ENCODE measurements at regions not wholly inside any gene's neighbourhood (a gene's known extent, or its start where the extent isn't known, plus 50 kb on each side); places are given as distances from the start of the nearest gene placed in this dataset.

- Histone ChIP-seq H3K4me1 (ENCODE audit: control insufficient read depth in 2 of 2, insufficient read depth in 2 of 2, low read length in 2 of 2) (no peaks in the 10 kb centered on the region), H3K9me3 (ENCODE audit: control insufficient read depth in 2 of 2, insufficient read depth in 1 of 2, low read length in 1 of 2) (no peaks in the 10 kb centered on the region), H3K36me3 (ENCODE audit: control insufficient read depth in 2 of 2, insufficient read depth in 2 of 2, low read length in 1 of 2) (no peaks in the 10 kb centered on the region), H3K27ac (ENCODE audit: low read depth in 1 of 2, low read length in 1 of 2) (peak overlapping the region in 1 of 2 donors; percentile 70), H3K27me3 (ENCODE audit: control insufficient read depth in 2 of 2, insufficient read depth in 1 of 2, low read length in 1 of 2) (no peaks in the 10 kb centered on the region), H3K4me3 (ENCODE audit: low read length in 2 of 2) (no peak overlapping the region)
- 95% methylated on average over 2 of the region's 2 CpGs for WGBS
- DNase-seq (ENCODE audit: low read depth in 6 of 9, low spot score in 9 of 9) = no peak
Observed at GRCh38 chr12:59040043-59040442, 119.7 kb upstream of the LRIG3 start.

GRCh38 chr12:59039005-59039404 is 118.7 kb upstream of the LRIG3 start:
- 86% methylated on average over 2 of the region's 2 CpGs for WGBS
- no peak overlapping the region for H3K4me3 ChIP-seq (ENCODE audit: low read length in 2 of 2)
- no peaks in the 10 kb centered on the region for H3K4me1 ChIP-seq (ENCODE audit: control insufficient read depth in 2 of 2, insufficient read depth in 2 of 2, low read length in 2 of 2)
- H3K9me3 ChIP-seq (ENCODE audit: control insufficient read depth in 2 of 2, insufficient read depth in 1 of 2, low read length in 1 of 2) = peaks cover 0 to 2% of the 10 kb centered on the region in 2 donors
- no peaks in the 10 kb centered on the region for H3K36me3 ChIP-seq (ENCODE audit: control insufficient read depth in 2 of 2, insufficient read depth in 2 of 2, low read length in 1 of 2)
- no peaks in the 10 kb centered on the region for H3K27me3 ChIP-seq (ENCODE audit: control insufficient read depth in 2 of 2, insufficient read depth in 1 of 2, low read length in 1 of 2)
- DNase-seq (ENCODE audit: low read depth in 6 of 9, low spot score in 9 of 9) = no peak
- no peak overlapping the region for H3K27ac ChIP-seq (ENCODE audit: low read depth in 1 of 2, low read length in 1 of 2)

- DNase-seq (ENCODE audit: low read depth in 6 of 9, low spot score in 9 of 9) = no peak
- no peak overlapping the region for H3K4me3 ChIP-seq (ENCODE audit: low read length in 2 of 2)
- no peaks in the 10 kb centered on the region for H3K36me3 ChIP-seq (ENCODE audit: control insufficient read depth in 2 of 2, insufficient read depth in 2 of 2, low read length in 1 of 2)
- WGBS = 60% methylated on average over 5 of the region's 5 CpGs
- H3K27ac ChIP-seq (ENCODE audit: low read depth in 1 of 2, low read length in 1 of 2) = no peak overlapping the region
- no peaks in the 10 kb centered on the region for H3K27me3 ChIP-seq (ENCODE audit: control insufficient read depth in 2 of 2, insufficient read depth in 1 of 2, low read length in 1 of 2)
- no peaks in the 10 kb centered on the region for H3K4me1 ChIP-seq (ENCODE audit: control insufficient read depth in 2 of 2, insufficient read depth in 2 of 2, low read length in 2 of 2)
- peaks cover 0 to 2% of the 10 kb centered on the region in 2 donors for H3K9me3 ChIP-seq (ENCODE audit: control insufficient read depth in 2 of 2, insufficient read depth in 1 of 2, low read length in 1 of 2)
Observed at GRCh38 chr12:59036973-59037762, 116.9 kb upstream of the LRIG3 start.

- H3K36me3 ChIP-seq (ENCODE audit: control insufficient read depth in 2 of 2, insufficient read depth in 2 of 2, low read length in 1 of 2) = no peaks in the 10 kb centered on the region
Observed at GRCh38 chr12:59036347-59036746, 116.0 kb upstream of the LRIG3 start.

GRCh38 chr12:59031313-59031712 is 111.0 kb upstream of the LRIG3 start:
- Histone ChIP-seq H3K4me3 (ENCODE audit: low read length in 2 of 2) (no peak overlapping the region), H3K9me3 (ENCODE audit: control insufficient read depth in 2 of 2, insufficient read depth in 1 of 2, low read length in 1 of 2) (peaks cover 0 to 2% of the 10 kb centered on the region in 2 donors), H3K4me1 (ENCODE audit: control insufficient read depth in 2 of 2, insufficient read depth in 2 of 2, low read length in 2 of 2) (no peaks in the 10 kb centered on the region), H3K27ac (ENCODE audit: low read depth in 1 of 2, low read length in 1 of 2) (no peak overlapping the region), H3K27me3 (ENCODE audit: control insufficient read depth in 2 of 2, insufficient read depth in 1 of 2, low read length in 1 of 2) (no peaks in the 10 kb centered on the region), H3K36me3 (ENCODE audit: control insufficient read depth in 2 of 2, insufficient read depth in 2 of 2, low read length in 1 of 2) (no peaks in the 10 kb centered on the region)
- no peak for DNase-seq (ENCODE audit: low read depth in 6 of 9, low spot score in 9 of 9)

More at GRCh38 chr12:59036347-59036746, 116.0 kb upstream of the LRIG3 start:
- Histone ChIP-seq H3K4me1 (ENCODE audit: control insufficient read depth in 2 of 2, insufficient read depth in 2 of 2, low read length in 2 of 2) (no peaks in the 10 kb centered on the region), H3K4me3 (ENCODE audit: low read length in 2 of 2) (no peak overlapping the region), H3K27me3 (ENCODE audit: control insufficient read depth in 2 of 2, insufficient read depth in 1 of 2, low read length in 1 of 2) (no peaks in the 10 kb centered on the region), H3K27ac (ENCODE audit: low read depth in 1 of 2, low read length in 1 of 2) (no peak overlapping the region), H3K9me3 (ENCODE audit: control insufficient read depth in 2 of 2, insufficient read depth in 1 of 2, low read length in 1 of 2) (peaks cover 0 to 2% of the 10 kb centered on the region in 2 donors)
- WGBS = 99% methylated on average over 2 of the region's 2 CpGs
- DNase-seq (ENCODE audit: low read depth in 6 of 9, low spot score in 9 of 9) = no peak

GRCh38 chr12:59030415-59030814 is 110.1 kb upstream of the LRIG3 start:
- Histone ChIP-seq H3K36me3 (ENCODE audit: control insufficient read depth in 2 of 2, insufficient read depth in 2 of 2, low read length in 1 of 2) (no peaks in the 10 kb centered on the region), H3K27me3 (ENCODE audit: control insufficient read depth in 2 of 2, insufficient read depth in 1 of 2, low read length in 1 of 2) (no peaks in the 10 kb centered on the region), H3K4me1 (ENCODE audit: control insufficient read depth in 2 of 2, insufficient read depth in 2 of 2, low read length in 2 of 2) (no peaks in the 10 kb centered on the region), H3K9me3 (ENCODE audit: control insufficient read depth in 2 of 2, insufficient read depth in 1 of 2, low read length in 1 of 2) (peaks cover 0 to 2% of the 10 kb centered on the region in 2 donors), H3K27ac (ENCODE audit: low read depth in 1 of 2, low read length in 1 of 2) (no peak overlapping the region), H3K4me3 (ENCODE audit: low read length in 2 of 2) (no peak overlapping the region)
- 92% methylated on average over 4 of the region's 4 CpGs for WGBS
- DNase-seq (ENCODE audit: low read depth in 6 of 9, low spot score in 9 of 9) = no peak

- no peaks in the 10 kb centered on the region for H3K27me3 ChIP-seq (ENCODE audit: control insufficient read depth in 2 of 2, insufficient read depth in 1 of 2, low read length in 1 of 2)
- WGBS = 84% methylated on average over 3 of the region's 3 CpGs
- no peak for DNase-seq (ENCODE audit: low read depth in 6 of 9, low spot score in 9 of 9)
Observed at GRCh38 chr12:59027199-59027598, 106.9 kb upstream of the LRIG3 start.

GRCh38 chr12:59023861-59024424 is 103.6 kb upstream of the LRIG3 start:
- Histone ChIP-seq H3K27me3 (ENCODE audit: control insufficient read depth in 2 of 2, insufficient read depth in 1 of 2, low read length in 1 of 2) (no peaks in the 10 kb centered on the region), H3K4me3 (ENCODE audit: low read length in 2 of 2) (no peak overlapping the region), H3K36me3 (ENCODE audit: control insufficient read depth in 2 of 2, insufficient read depth in 2 of 2, low read length in 1 of 2) (no peaks in the 10 kb centered on the region), H3K9me3 (ENCODE audit: control insufficient read depth in 2 of 2, insufficient read depth in 1 of 2, low read length in 1 of 2) (no peaks in the 10 kb centered on the region), H3K27ac (ENCODE audit: low read depth in 1 of 2, low read length in 1 of 2) (no peak overlapping the region), H3K4me1 (ENCODE audit: control insufficient read depth in 2 of 2, insufficient read depth in 2 of 2, low read length in 2 of 2) (no peaks in the 10 kb centered on the region)
- 79% methylated on average over 4 of the region's 4 CpGs for WGBS
- no peak for DNase-seq (ENCODE audit: low read depth in 6 of 9, low spot score in 9 of 9)

More at GRCh38 chr12:59027199-59027598, 106.9 kb upstream of the LRIG3 start:
- Histone ChIP-seq H3K27ac (ENCODE audit: low read depth in 1 of 2, low read length in 1 of 2) (no peak overlapping the region), H3K4me1 (ENCODE audit: control insufficient read depth in 2 of 2, insufficient read depth in 2 of 2, low read length in 2 of 2) (no peaks in the 10 kb centered on the region), H3K36me3 (ENCODE audit: control insufficient read depth in 2 of 2, insufficient read depth in 2 of 2, low read length in 1 of 2) (no peaks in the 10 kb centered on the region), H3K9me3 (ENCODE audit: control insufficient read depth in 2 of 2, insufficient read depth in 1 of 2, low read length in 1 of 2) (no peaks in the 10 kb centered on the region), H3K4me3 (ENCODE audit: low read length in 2 of 2) (no peak overlapping the region)

GRCh38 chr12:59020073-59020946 is 100.0 kb upstream of the LRIG3 start:
- H3K9me3 ChIP-seq (ENCODE audit: control insufficient read depth in 2 of 2, insufficient read depth in 1 of 2, low read length in 1 of 2) = no peaks in the 10 kb centered on the region
- WGBS = 96% methylated on average over 14 of the region's 14 CpGs
- H3K36me3 ChIP-seq (ENCODE audit: control insufficient read depth in 2 of 2, insufficient read depth in 2 of 2, low read length in 1 of 2) = no peaks in the 10 kb centered on the region
- no peaks in the 10 kb centered on the region for H3K4me1 ChIP-seq (ENCODE audit: control insufficient read depth in 2 of 2, insufficient read depth in 2 of 2, low read length in 2 of 2)
- no peak for DNase-seq (ENCODE audit: low read depth in 6 of 9, low spot score in 9 of 9)
- H3K27ac ChIP-seq (ENCODE audit: low read depth in 1 of 2, low read length in 1 of 2) = no peak overlapping the region
- no peaks in the 10 kb centered on the region for H3K27me3 ChIP-seq (ENCODE audit: control insufficient read depth in 2 of 2, insufficient read depth in 1 of 2, low read length in 1 of 2)
- H3K4me3 ChIP-seq (ENCODE audit: low read length in 2 of 2) = no peak overlapping the region

Data from thymus (tissue), 11 donors.